ENCODE measurements at regions not wholly inside any gene's neighbourhood (a gene's known extent, or its start where the extent isn't known, plus 50 kb on each side); places are given as distances from the start of the nearest gene placed in this dataset.

GRCh38 chr16:79721270-79721669 lies 120.7 kb upstream of the MAF start:
- TF ChIP-seq FOXP2 (optimal IDR thresholded peaks at IDR 0.05; ENCODE audit: control extremely low read depth, extremely low read length, insufficient read depth) (no peak), EZH2 (IDR thresholded peaks at IDR 0.05) (no peak)
